Transverse colon (tissue), 4 donors: ENCODE measurements at regions not wholly inside any gene's neighbourhood (a gene's known extent, or its start where the extent isn't known, plus 50 kb on each side); places are given as distances from the start of the nearest gene placed in this dataset.

Experiments
- DNase-seq: peaks from one replicate; pipeline ENCODE4 v3.0.0-alpha.2; 2019
- H3K27ac ChIP-seq, 4 donors: fragments of 200-600 bp; sonication (generic); 2 replicates each; pipeline ENCODE4 v1.5.1; 2016 to 2018; ENCODE audit warnings: inconsistent platforms in 4 of 4
- H3K27me3 ChIP-seq: fragments of 200-600 bp; sonication (generic); 2 replicates; pipeline ENCODE4 v1.5.1; 2017; ENCODE audit warnings: inconsistent platforms
- H3K36me3 ChIP-seq, 4 donors: fragments of 200-600 bp; sonication (generic); 2 replicates each; pipeline ENCODE4 v1.5.1; 2017 to 2019; ENCODE audit warnings: inconsistent platforms in 4 of 4
- H3K4me1 ChIP-seq, 4 donors: fragments of 200-600 bp; sonication (generic); 2 replicates each; pipeline ENCODE4 v1.5.1; 2017 to 2020; ENCODE audit warnings: inconsistent platforms in 4 of 4
- H3K4me3 ChIP-seq, 4 donors: fragments of 200-600 bp; sonication (generic); 1 replicate in 1 of 4; 2 replicates in 3 of 4; pipeline versions ENCODE4 v1.5.1 to v1.6.1; 2017 to 2019; ENCODE audit warnings: inconsistent platforms in 4 of 4
- H3K9me3 ChIP-seq, 2 donors: fragments of 200-600 bp; sonication (generic); 2 replicates each; pipeline ENCODE4 v1.5.1; 2017 to 2019; ENCODE audit warnings: inconsistent platforms in 2 of 2
- EP300 ChIP-seq: sonication (generic); formaldehyde crosslinking; IDR thresholded peaks from one replicate; pipeline ENCODE4 v1.6.1; 2017; ENCODE audit warnings: antibody characterized with exemption, low read depth
- POLR2A ChIP-seq: fragments of 450-650 bp; IDR thresholded peaks from one replicate; pipeline ENCODE4 v1.6.1; 2016; ENCODE audit warnings: antibody characterized with exemption, mild to moderate bottlenecking, moderate library complexity
- POLR2AphosphoS5 ChIP-seq, 3 donors: sonication (generic); formaldehyde crosslinking; IDR thresholded peaks; one replicate each; pipeline ENCODE4 v1.6.1; 2016; ENCODE audit warnings: antibody characterized with exemption in 3 of 3
- WGBS, 2 donors: methylation state at CpG; one replicate each; pipeline ENCODE4 v1.1.5; 2018; ENCODE audit warnings: low coverage in 1 of 2; 5-methylcytosine and 5-hydroxymethylcytosine counted together
- in situ Hi-C, 4 donors: fragments of 200-750 bp; cut with MboI; loops; one replicate each; pipeline versions ENCODE4 v1.15.0 to v1.15.1; 2017; ENCODE audit warnings: low sequenced_read_pairs in 3 of 4, low pct_ligation_motif_present in 1 of 4, low pct_unique_long_range_greater_than_20kb in 1 of 4
- intact Hi-C: fragments of 100-400 bp; cut with DNase I; formaldehyde crosslinking; loops from one replicate; pipeline ENCODE4 v1.15.1; 2023; ENCODE audit warnings: low total_unique reads
- TF ChIP-seq, protein P1 (sequence below), 5 experiments: fragments of 200-600 bp in 3 of 5; fragments of 450-650 bp in 2 of 5; sonication (generic) in 3 of 5; IDR thresholded peaks; 1 replicate in 2 of 5; 2 replicates in 3 of 5; pipeline ENCODE4 v1.5.1; 2016 to 2017; ENCODE audit warnings: antibody characterized with exemption in 5 of 5, inconsistent platforms in 3 of 5, mild to moderate bottlenecking in 2 of 5, moderate library complexity in 1 of 5

DNA sequence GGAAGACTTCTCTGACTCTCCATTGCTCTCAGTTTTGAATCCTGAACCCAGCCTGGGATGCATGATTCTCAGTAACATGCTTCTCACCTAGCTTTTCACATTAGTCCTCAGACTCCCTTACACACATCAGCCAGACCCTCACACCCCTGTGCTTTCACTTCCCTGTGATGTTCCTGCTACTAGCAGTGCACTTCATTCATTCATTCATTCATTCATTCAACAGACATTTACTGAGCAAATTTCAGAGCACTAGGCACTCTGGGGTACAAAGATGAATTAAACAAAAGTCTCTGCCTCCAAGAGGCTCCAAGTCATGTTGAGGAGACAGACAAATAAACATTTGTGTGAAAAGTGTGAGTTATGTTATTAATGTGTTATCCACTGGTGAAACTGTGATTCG, 145.2 kb downstream of the RXFP2 start:
- TF ChIP-seq POLR2A (no peak), EP300 (no peak), POLR2AphosphoS5 (IDR thresholded peaks at IDR 0.05) (no peak)
- TF ChIP-seq, protein P1, sequence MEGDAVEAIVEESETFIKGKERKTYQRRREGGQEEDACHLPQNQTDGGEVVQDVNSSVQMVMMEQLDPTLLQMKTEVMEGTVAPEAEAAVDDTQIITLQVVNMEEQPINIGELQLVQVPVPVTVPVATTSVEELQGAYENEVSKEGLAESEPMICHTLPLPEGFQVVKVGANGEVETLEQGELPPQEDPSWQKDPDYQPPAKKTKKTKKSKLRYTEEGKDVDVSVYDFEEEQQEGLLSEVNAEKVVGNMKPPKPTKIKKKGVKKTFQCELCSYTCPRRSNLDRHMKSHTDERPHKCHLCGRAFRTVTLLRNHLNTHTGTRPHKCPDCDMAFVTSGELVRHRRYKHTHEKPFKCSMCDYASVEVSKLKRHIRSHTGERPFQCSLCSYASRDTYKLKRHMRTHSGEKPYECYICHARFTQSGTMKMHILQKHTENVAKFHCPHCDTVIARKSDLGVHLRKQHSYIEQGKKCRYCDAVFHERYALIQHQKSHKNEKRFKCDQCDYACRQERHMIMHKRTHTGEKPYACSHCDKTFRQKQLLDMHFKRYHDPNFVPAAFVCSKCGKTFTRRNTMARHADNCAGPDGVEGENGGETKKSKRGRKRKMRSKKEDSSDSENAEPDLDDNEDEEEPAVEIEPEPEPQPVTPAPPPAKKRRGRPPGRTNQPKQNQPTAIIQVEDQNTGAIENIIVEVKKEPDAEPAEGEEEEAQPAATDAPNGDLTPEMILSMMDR (IDR thresholded peaks at IDR 0.05) = no peak
- Histone ChIP-seq H3K4me3 (no peak overlapping the region), H3K4me1 (no peaks in the 10 kb centered on the region), H3K36me3 (no peaks in the 10 kb centered on the region), H3K27ac (no peak overlapping the region), H3K9me3 (no peaks in the 10 kb centered on the region), H3K27me3 (no peaks in the 10 kb centered on the region)
- in situ Hi-C loops = no loop called here
- intact Hi-C loops = no loop called here
- DNase-seq = no peak
- 75 to 85% methylated on average over 1 of the region's 1 CpG for WGBS, 2 donors

GRCh38 chr13:31885994-31886393, 145.6 kb upstream of the FRY start:
- no peaks in the 10 kb centered on the region for H3K36me3 ChIP-seq
- intact Hi-C loops (no loop called here), in situ Hi-C loops (no loop called here)
- no peaks in the 10 kb centered on the region for H3K27me3 ChIP-seq
- WGBS, 2 donors = 72 to 87% methylated on average over 2 to 6 of the region's 6 CpGs
- no peak overlapping the region for H3K27ac ChIP-seq
- H3K9me3 ChIP-seq = no peaks in the 10 kb centered on the region
- TF ChIP-seq POLR2AphosphoS5 (IDR thresholded peaks at IDR 0.05) (no peak), POLR2A (no peak), EP300 (no peak)
- TF ChIP-seq, protein P1 (IDR thresholded peaks at IDR 0.05) = no peak
- no peaks in the 10 kb centered on the region for H3K4me1 ChIP-seq
- DNase-seq = no peak
- no peak overlapping the region for H3K4me3 ChIP-seq

DNA sequence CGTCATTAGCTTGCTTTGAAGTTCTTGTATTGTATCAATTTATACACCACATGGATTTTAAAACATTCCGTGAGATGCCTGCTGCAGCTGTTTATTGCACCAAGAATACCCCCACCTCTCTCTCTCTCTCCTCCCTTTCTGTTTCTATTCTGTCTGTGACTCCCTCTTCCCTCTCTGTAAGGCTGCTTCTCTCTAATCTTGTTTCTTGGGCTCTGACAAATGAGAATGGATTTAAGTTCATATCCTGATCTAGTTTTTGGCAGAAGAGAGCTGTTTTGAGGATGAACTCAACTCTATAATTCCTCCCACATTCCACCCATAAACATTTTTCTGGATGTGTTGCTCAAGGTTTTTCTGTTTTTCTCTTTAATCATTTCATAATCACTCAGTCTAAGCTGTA, 144.3 kb upstream of the FRY start:
- Histone ChIP-seq H3K9me3 (no peaks in the 10 kb centered on the region), H3K36me3 (no peaks in the 10 kb centered on the region), H3K4me3 (no peak overlapping the region), H3K4me1 (no peaks in the 10 kb centered on the region), H3K27ac (no peak overlapping the region), H3K27me3 (no peaks in the 10 kb centered on the region)
- intact Hi-C loops (no loop called here), in situ Hi-C loops (no loop called here)
- 32 to 57% methylated on average over 2 of the region's 2 CpGs for WGBS, 2 donors
- no peak for DNase-seq
- no peak for TF ChIP-seq POLR2A

GRCh38 chr13:31890946-31891345, 140.6 kb upstream of the FRY start:
- WGBS, 2 donors = 88 to 90% methylated on average over 5 of the region's 5 CpGs
- H3K9me3 ChIP-seq = no peaks in the 10 kb centered on the region
- in situ Hi-C loops (no loop called here), intact Hi-C loops (no loop called here)
- no peak for DNase-seq
- TF ChIP-seq POLR2AphosphoS5 (IDR thresholded peaks at IDR 0.05) = no peak
- TF ChIP-seq, protein P1 (IDR thresholded peaks at IDR 0.05) = no peak
- no peak for TF ChIP-seq EP300
- no peak for TF ChIP-seq POLR2A
- no peaks in the 10 kb centered on the region for H3K4me1 ChIP-seq
- H3K27ac ChIP-seq = no peak overlapping the region
- H3K27me3 ChIP-seq = no peaks in the 10 kb centered on the region
- no peaks in the 10 kb centered on the region for H3K36me3 ChIP-seq
- no peak overlapping the region for H3K4me3 ChIP-seq

DNA sequence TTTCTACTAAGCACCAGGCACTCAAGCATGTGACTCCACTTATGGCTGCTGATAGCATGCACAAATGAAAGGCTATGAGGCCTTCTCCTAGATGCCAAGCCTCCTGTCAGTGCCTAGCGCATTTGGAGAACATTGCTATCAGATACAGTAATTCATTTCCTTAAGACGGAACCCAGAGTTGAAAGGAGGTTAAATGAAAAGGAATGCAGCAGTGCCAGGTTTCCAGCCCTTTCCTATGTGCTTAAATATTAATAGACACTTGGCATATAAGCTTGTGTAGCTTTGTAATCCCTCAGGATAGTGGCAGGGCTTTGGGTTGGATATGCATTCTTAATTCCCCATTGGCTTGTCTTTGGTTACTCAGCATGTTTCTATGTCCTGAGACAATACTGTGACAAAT, 140.1 kb upstream of the FRY start:
- DNase-seq = no peak
- intact Hi-C loops = no loop called here
- Histone ChIP-seq H3K4me1 (no peaks in the 10 kb centered on the region), H3K27ac (no peak overlapping the region), H3K9me3 (no peaks in the 10 kb centered on the region), H3K27me3 (no peaks in the 10 kb centered on the region), H3K4me3 (no peak overlapping the region), H3K36me3 (no peaks in the 10 kb centered on the region)
- 61 to 78% methylated on average over 2 of the region's 2 CpGs for WGBS, 2 donors
- in situ Hi-C loops = no loop called here
- TF ChIP-seq POLR2A (no peak), POLR2AphosphoS5 (IDR thresholded peaks at IDR 0.05) (no peak), EP300 (no peak)
- TF ChIP-seq, protein P1 (IDR thresholded peaks at IDR 0.05) = no peak
